ENCODE measurements at regions not wholly inside any gene's neighbourhood (a gene's known extent, or its start where the extent isn't known, plus 50 kb on each side); places are given as distances from the start of the nearest gene placed in this dataset.

- TF ChIP-seq CTCF (conservative IDR thresholded peaks at IDR 0.05; ENCODE audit: low read depth, low read length): no peak
- H3K4me3 ChIP-seq (ENCODE audit: low read depth, low read length): no peak overlapping the region
- no peak for DNase-seq (ENCODE audit: low read depth)
Observed at GRCh38 chr2:41293491-41293890, 754.3 kb upstream of the PKDCC start.

- no peak overlapping the region for H3K4me3 ChIP-seq (ENCODE audit: low read depth, low read length)
- TF ChIP-seq CTCF (conservative IDR thresholded peaks at IDR 0.05; ENCODE audit: low read depth, low read length): no peak
- peak; percentile 44 for DNase-seq (ENCODE audit: low read depth)
Observed at GRCh38 chr2:41294331-41294730, 753.5 kb upstream of the PKDCC start.

DNA sequence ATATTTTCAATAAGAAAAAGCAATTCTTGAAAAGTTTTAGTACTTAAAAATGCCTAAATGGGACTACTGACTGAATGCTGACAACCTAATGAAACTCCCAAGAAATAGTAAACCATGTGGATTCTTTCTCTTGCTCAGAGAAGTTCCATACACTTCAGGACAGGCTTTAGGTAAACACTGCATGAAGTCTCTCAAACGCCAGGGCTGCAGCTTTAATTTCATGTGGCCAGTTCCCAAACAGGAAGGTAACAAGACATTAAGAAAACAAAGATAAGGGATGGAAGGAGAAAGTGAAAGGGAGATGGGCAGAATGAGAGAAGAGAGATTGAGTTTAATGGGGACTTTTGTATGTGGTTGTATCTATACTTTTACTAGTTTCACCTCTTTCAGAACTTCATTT lies 734.7 kb upstream of the PKDCC start:
- H3K4me3 ChIP-seq (ENCODE audit: low read depth, low read length): no peak overlapping the region
- TF ChIP-seq CTCF (conservative IDR thresholded peaks at IDR 0.05; ENCODE audit: low read depth, low read length): no peak
- DNase-seq (ENCODE audit: low read depth): no peak

- DNase-seq (ENCODE audit: low read depth): no peak
- TF ChIP-seq CTCF (conservative IDR thresholded peaks at IDR 0.05; ENCODE audit: low read depth, low read length): no peak
- H3K4me3 ChIP-seq (ENCODE audit: low read depth, low read length): no peak overlapping the region
Observed at GRCh38 chr2:41314511-41315070, 733.2 kb upstream of the PKDCC start.

DNA sequence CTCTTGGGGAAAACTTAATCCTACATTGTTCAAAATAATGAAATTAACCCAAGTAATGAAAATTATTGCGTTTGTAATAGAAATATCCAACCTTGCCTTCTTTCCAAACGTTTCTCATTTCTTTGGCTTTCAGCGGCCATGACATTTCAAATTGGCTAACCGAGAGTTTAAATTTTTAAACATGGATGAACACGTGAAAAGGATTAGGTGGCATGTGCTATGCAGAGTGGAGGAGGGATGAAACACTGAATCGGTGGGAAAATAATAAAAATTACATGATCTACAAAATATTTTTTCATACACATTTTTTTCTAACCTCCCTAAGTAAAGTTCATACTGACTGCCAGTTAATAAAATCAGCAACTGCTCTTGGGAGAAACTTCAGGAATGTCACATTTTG lies 728.4 kb upstream of the PKDCC start:
- no peak for TF ChIP-seq CTCF (conservative IDR thresholded peaks at IDR 0.05; ENCODE audit: low read depth, low read length)
- no peak overlapping the region for H3K4me3 ChIP-seq (ENCODE audit: low read depth, low read length)
- DNase-seq (ENCODE audit: low read depth): no peak

DNA sequence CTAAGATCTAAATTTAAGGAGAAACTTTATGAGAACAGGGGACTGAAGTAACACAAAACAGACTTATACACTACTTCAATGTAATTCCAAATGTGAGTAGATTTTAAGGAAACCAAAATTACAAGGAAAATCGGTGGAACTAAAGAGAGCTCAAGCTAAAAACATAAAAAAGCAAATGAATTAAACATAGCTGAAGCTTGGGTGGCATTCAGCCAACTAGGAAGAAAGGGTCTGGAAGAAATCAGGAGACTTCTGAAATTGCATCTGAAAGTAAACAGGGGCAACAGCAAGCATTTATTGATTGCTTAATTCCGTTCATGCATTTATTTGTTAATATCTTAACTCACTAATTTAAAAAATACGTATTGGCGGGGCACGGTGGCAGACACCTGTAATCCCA lies 727.3 kb upstream of the PKDCC start:
- H3K4me3 ChIP-seq (ENCODE audit: low read depth, low read length): no peak overlapping the region
- no peak for DNase-seq (ENCODE audit: low read depth)
- no peak for TF ChIP-seq CTCF (conservative IDR thresholded peaks at IDR 0.05; ENCODE audit: low read depth, low read length)

DNA sequence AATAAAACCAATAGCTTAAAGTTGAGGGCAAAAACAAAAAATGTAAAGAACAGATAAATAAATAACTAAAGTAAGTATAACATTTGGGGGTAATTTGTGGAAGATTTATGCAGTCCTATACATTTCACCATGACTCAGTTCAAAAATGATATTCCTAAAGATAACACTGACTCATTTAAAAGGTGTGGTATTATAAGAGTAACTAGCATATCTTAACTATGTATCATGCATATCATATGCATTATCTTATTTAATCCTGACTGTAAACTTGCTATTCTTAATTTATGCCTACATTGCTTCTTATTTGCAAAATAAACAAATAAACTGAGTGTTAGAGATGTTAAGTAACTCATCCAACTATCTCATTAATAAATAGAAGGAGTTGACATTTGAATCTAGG lies 726.5 kb upstream of the PKDCC start:
- DNase-seq (ENCODE audit: low read depth): no peak
- H3K4me3 ChIP-seq (ENCODE audit: low read depth, low read length): no peak overlapping the region
- TF ChIP-seq CTCF (conservative IDR thresholded peaks at IDR 0.05; ENCODE audit: low read depth, low read length): no peak
